Right ventricle myocardium superior (tissue), 1 donor: ENCODE measurements at regions not wholly inside any gene's neighbourhood (a gene's known extent, or its start where the extent isn't known, plus 50 kb on each side); places are given as distances from the start of the nearest gene placed in this dataset.

Source experiments
- ATAC-seq: fragments of 200-7000 bp; cut with Tn5 transposase; one replicate; pipeline ENCODE4 v1.9.1; 2020; ENCODE audit warnings: mild to moderate bottlenecking; ENCODE audit not compliant: poor library complexity
- DNase-seq: peaks from one replicate; pipeline ENCODE4 v3.0.0-alpha.2; 2020
- intact Hi-C: fragments of 100-400 bp; cut with DNase I; formaldehyde crosslinking; loops from one replicate; pipeline ENCODE4 v1.11.2; 2022
- donor health status: DM: no; HTN: yes; CAD: no; lungs with severe emphysema.

GRCh38 chr6:23339268-23339667, 769.9 kb downstream of the HDGFL1 start:
- intact Hi-C loops = no loop called here
- ATAC-seq (no peak), DNase-seq (no peak)

GRCh38 chr6:23340271-23340670, 770.9 kb downstream of the HDGFL1 start:
- no peak for ATAC-seq
- intact Hi-C loops = no loop called here

GRCh38 chr6:23343610-23344306, 774.4 kb downstream of the HDGFL1 start:
- ATAC-seq = peak; percentile 72
- intact Hi-C loops = no loop called here
- DNase-seq = no peak

More at GRCh38 chr6:23340271-23340670, 770.9 kb downstream of the HDGFL1 start:
- no peak for DNase-seq

GRCh38 chr6:23348185-23348584, 777.8 kb upstream of the NRSN1 start:
- DNase-seq (no peak), ATAC-seq (no peak)
- intact Hi-C loops = no loop called here

- intact Hi-C loops = no loop called here
- ATAC-seq (no peak), DNase-seq (no peak)
These were observed 776.4 kb upstream of the NRSN1 start for GRCh38 chr6:23349521-23350147.

GRCh38 chr6:23350752-23351453, 775.1 kb upstream of the NRSN1 start:
- ATAC-seq (no peak), DNase-seq (no peak)
- intact Hi-C loops = no loop called here

GRCh38 chr6:23354004-23354403, 772.0 kb upstream of the NRSN1 start:
- no peak for DNase-seq
- intact Hi-C loops = no loop called here
- no peak for ATAC-seq

- no peak for ATAC-seq
- intact Hi-C loops = no loop called here
- no peak for DNase-seq
These were observed 768.7 kb upstream of the NRSN1 start for GRCh38 chr6:23357185-23357766.

- DNase-seq (no peak), ATAC-seq (no peak)
- intact Hi-C loops = no loop called here
These were observed 760.3 kb upstream of the NRSN1 start for GRCh38 chr6:23365732-23366131.

- intact Hi-C loops = no loop called here
- ATAC-seq = no peak
- DNase-seq = no peak
These were observed 758.7 kb upstream of the NRSN1 start for GRCh38 chr6:23367311-23367710.

- DNase-seq = no peak
- intact Hi-C loops = no loop called here
- ATAC-seq = no peak
These were observed 757.5 kb upstream of the NRSN1 start for GRCh38 chr6:23368557-23368956.

GRCh38 chr6:23370051-23370450, 756.0 kb upstream of the NRSN1 start:
- no peak for DNase-seq
- no peak for ATAC-seq
- intact Hi-C loops = no loop called here

GRCh38 chr6:23371132-23371915, 754.7 kb upstream of the NRSN1 start:
- intact Hi-C loops = no loop called here
- ATAC-seq (no peak), DNase-seq (no peak)

GRCh38 chr6:23377830-23378229, 748.2 kb upstream of the NRSN1 start:
- DNase-seq (no peak), ATAC-seq (no peak)
- intact Hi-C loops = no loop called here

GRCh38 chr6:23380465-23380864, 745.5 kb upstream of the NRSN1 start:
- intact Hi-C loops = no loop called here
- ATAC-seq (no peak), DNase-seq (no peak)

GRCh38 chr6:23388086-23388783, 737.8 kb upstream of the NRSN1 start:
- intact Hi-C loops = no loop called here
- ATAC-seq (no peak), DNase-seq (no peak)

GRCh38 chr6:23389386-23389785, 736.6 kb upstream of the NRSN1 start:
- ATAC-seq = no peak
- no peak for DNase-seq
- intact Hi-C loops = no loop called here

- intact Hi-C loops = no loop called here
- no peak for ATAC-seq
- DNase-seq = no peak
These were observed 735.8 kb upstream of the NRSN1 start for GRCh38 chr6:23390221-23390620.
